K562 (cell line): ENCODE measurements at regions not wholly inside any gene's neighbourhood (a gene's known extent, or its start where the extent isn't known, plus 50 kb on each side); places are given as distances from the start of the nearest gene placed in this dataset.

ENCODE experiments used
- CHCHD3 ChIP-seq: fragments of 250-450 bp; sonication (Bioruptor Pico); IDR thresholded peaks from 2 replicates; pipeline ENCODE4 v2.1.2; 2022; ENCODE audit warnings: mild to moderate bottlenecking
- CREB5 ChIP-seq: fragments of 250-450 bp; sonication (Bioruptor Pico); IDR thresholded peaks from 2 replicates; pipeline ENCODE4 v1.5.0; 2020; ENCODE audit warnings: mild to moderate bottlenecking
- CSDE1 ChIP-seq, 2 experiments: fragments of 450-650 bp; IDR thresholded peaks; 2 replicates each; pipeline ENCODE4 v1.6.1; 2016; ENCODE audit warnings: mild to moderate bottlenecking in 1 of 2
- ELF2 ChIP-seq: fragments of 250-450 bp; sonication (Bioruptor Pico); IDR thresholded peaks from 2 replicates; pipeline ENCODE4 v1.5.0; 2021; ENCODE audit warnings: mild to moderate bottlenecking
- KLF13 ChIP-seq: fragments of 450-650 bp; IDR thresholded peaks from 2 replicates; pipeline ENCODE4 v1.6.1; 2016; ENCODE audit warnings: missing genetic modification characterization, low read depth, mild to moderate bottlenecking, missing compliant biosample characterization, moderate library complexity, borderline replicate concordance
- MCM2 ChIP-seq: fragments of 450-650 bp; IDR thresholded peaks from 2 replicates; pipeline ENCODE4 v1.6.1; 2017; ENCODE audit warnings: low read depth, mild to moderate bottlenecking
- NR2C2 ChIP-seq, 2 experiments: fragments of 200-800 bp in 1 of 2; sonication (Bioruptor generic) in 1 of 2; sonication (generic) in 1 of 2; formaldehyde crosslinking in 1 of 2; IDR thresholded peaks; 2 replicates each; pipeline versions ENCODE4 v1.6.1 to v1.8.0; 2016 to 2022; ENCODE audit warnings: mild to moderate bottlenecking in 1 of 2, missing compliant biosample characterization in 1 of 2, missing genetic modification characterization in 1 of 2, missing genetic modification reagents in 1 of 2
- NR4A1 ChIP-seq, 2 experiments: fragments of 250-450 bp in 1 of 2; fragments of 450-650 bp in 1 of 2; sonication (Bioruptor Pico) in 1 of 2; IDR thresholded peaks; 2 replicates each; pipeline versions ENCODE4 v1.4.0 to v1.6.1; 2016 to 2020; ENCODE audit warnings: mild to moderate bottlenecking in 2 of 2, missing compliant biosample characterization in 1 of 2, missing genetic modification characterization in 1 of 2, moderate library complexity in 1 of 2
- PPARD ChIP-seq: fragments of 250-450 bp; sonication (Bioruptor Pico); IDR thresholded peaks from 2 replicates; pipeline ENCODE4 v1.8.0; 2022; ENCODE audit warnings: inconsistent platforms, mild to moderate bottlenecking, moderate library complexity
- RBM34 ChIP-seq: fragments of 200-400 bp; formaldehyde crosslinking; IDR thresholded peaks from 2 replicates; pipeline ENCODE4 v1.6.1; 2018; ENCODE audit warnings: low read length, borderline replicate concordance; ENCODE audit not compliant: insufficient read depth
- TBP ChIP-seq: optimal IDR thresholded peaks from 2 replicates; pipeline ENCODE3; 2011; ENCODE audit warnings: low read depth, low read length, improper control_type of control experiment
- TFAM ChIP-seq: fragments of 250-450 bp; sonication (Bioruptor Pico); conservative IDR thresholded peaks from 2 replicates; pipeline ENCODE4 v1.5.0; 2021; ENCODE audit warnings: mild to moderate bottlenecking, moderate library complexity
- TFE3 ChIP-seq: fragments of 450-650 bp; formaldehyde crosslinking; IDR thresholded peaks from 2 replicates; pipeline ENCODE4 v1.4.0; 2020; ENCODE audit warnings: mild to moderate bottlenecking, mixed read lengths
- TGIF2 ChIP-seq: sonication (generic); formaldehyde crosslinking; IDR thresholded peaks from 2 replicates; pipeline ENCODE4 v1.8.1; 2022; ENCODE audit warnings: mild to moderate bottlenecking, missing genetic modification reagents, moderate library complexity
- THRB ChIP-seq: fragments of 450-650 bp; formaldehyde crosslinking; conservative IDR thresholded peaks from 2 replicates; pipeline ENCODE4 v1.4.0; 2022; ENCODE audit warnings: mild to moderate bottlenecking, missing genetic modification characterization
- WHSC1 ChIP-seq: IDR thresholded peaks from one replicate; pipeline ENCODE4 v1.6.1; 2012; ENCODE audit warnings: low read length, control low read depth, inconsistent platforms
- ZBTB26 ChIP-seq: fragments of 450-650 bp; formaldehyde crosslinking; IDR thresholded peaks from 2 replicates; pipeline ENCODE4 v1.4.0; 2022; ENCODE audit warnings: missing genetic modification characterization
- ZFPM2 ChIP-seq: fragments of 250-450 bp; sonication (Bioruptor Pico); IDR thresholded peaks from 2 replicates; pipeline ENCODE4 v1.5.1; 2022; ENCODE audit warnings: mild to moderate bottlenecking
- ZNF140 ChIP-seq: fragments of 250-450 bp; sonication (Bioruptor Pico); IDR thresholded peaks from 2 replicates; pipeline ENCODE4 v1.8.0; 2021; ENCODE audit warnings: moderate library complexity, mild to moderate bottlenecking, inconsistent platforms
- ZNF431 ChIP-seq: sonication (generic); formaldehyde crosslinking; IDR thresholded peaks from 2 replicates; pipeline ENCODE4 v1.8.0; 2022; ENCODE audit warnings: mild to moderate bottlenecking, missing genetic modification reagents
- ZNF511 ChIP-seq: sonication (generic); formaldehyde crosslinking; IDR thresholded peaks from 2 replicates; pipeline ENCODE4 v1.8.0; 2022; ENCODE audit warnings: mild to moderate bottlenecking, missing genetic modification reagents
- ZNF740 ChIP-seq, 3 experiments: fragments of 200-800 bp in 1 of 3; sonication (Bioruptor generic) in 1 of 3; sonication (generic) in 1 of 3; formaldehyde crosslinking in 1 of 3; IDR thresholded peaks; 2 replicates each; pipeline versions ENCODE4 v1.6.1 to v1.8.0; 2016 to 2022; ENCODE audit warnings: mild to moderate bottlenecking in 2 of 3, missing compliant biosample characterization in 2 of 3, missing genetic modification characterization in 2 of 3, missing genetic modification reagents in 1 of 3

- TF ChIP-seq KLF13 (tag) (no peak), ZNF511 (CRISPR knock-in tag) (0 out of 2 replicates have a peak, but pooled peaks have one; percentile 26), ELF2 (0 out of 2 replicates have a peak, but pooled peaks have one; percentile 56), ZNF140 (CRISPR knock-in tag) (no peak), RBM34 (no peak), CSDE1 (IDR thresholded peaks at IDR 0.05) (no peak), MCM2 (no peak), ZBTB26 (CRISPR knock-in tag) (no peak), TGIF2 (CRISPR knock-in tag) (no peak), NR2C2 (CRISPR knock-in tag; IDR thresholded peaks at IDR 0.05) (no peak), NR2C2 (tag; IDR thresholded peaks at IDR 0.05) (no peak), NR4A1 (CRISPR knock-in tag; IDR thresholded peaks at IDR 0.05) (0 out of 2 replicates have a peak, but pooled peaks have one; percentile 38), NR4A1 (tag; IDR thresholded peaks at IDR 0.05) (no peak), ZNF740 (CRISPR knock-in tag; IDR thresholded peaks at IDR 0.05) (no peak), ZNF740 (tag; IDR thresholded peaks at IDR 0.05) (peak in 1 of 2 experiments; percentile 58; a peak in 1 of 4 replicates), THRB (CRISPR knock-in tag) (no peak), WHSC1 (no peak), TFE3 (CRISPR knock-in tag) (no peak), ZFPM2 (no peak), CHCHD3 (CRISPR knock-in tag) (0 out of 2 replicates have a peak, but pooled peaks have one; percentile 24), TBP (no peak), CREB5 (CRISPR knock-in tag) (no peak), TFAM (CRISPR knock-in tag) (no peak), ZNF431 (no peak), PPARD (CRISPR knock-in tag) (no peak)
Measured at GRCh38 chr7:106599343-106599698, 61.6 kb downstream of the CCDC71L start (continued).
